ENCODE measurements at regions not wholly inside any gene's neighbourhood (a gene's known extent, or its start where the extent isn't known, plus 50 kb on each side); places are given as distances from the start of the nearest gene placed in this dataset.
"Not testable (repeated sequence)": the region's sequence is repeated elsewhere in the genome, so short reads cannot be mapped to it uniquely, and the experiment has no call there.

DNA sequence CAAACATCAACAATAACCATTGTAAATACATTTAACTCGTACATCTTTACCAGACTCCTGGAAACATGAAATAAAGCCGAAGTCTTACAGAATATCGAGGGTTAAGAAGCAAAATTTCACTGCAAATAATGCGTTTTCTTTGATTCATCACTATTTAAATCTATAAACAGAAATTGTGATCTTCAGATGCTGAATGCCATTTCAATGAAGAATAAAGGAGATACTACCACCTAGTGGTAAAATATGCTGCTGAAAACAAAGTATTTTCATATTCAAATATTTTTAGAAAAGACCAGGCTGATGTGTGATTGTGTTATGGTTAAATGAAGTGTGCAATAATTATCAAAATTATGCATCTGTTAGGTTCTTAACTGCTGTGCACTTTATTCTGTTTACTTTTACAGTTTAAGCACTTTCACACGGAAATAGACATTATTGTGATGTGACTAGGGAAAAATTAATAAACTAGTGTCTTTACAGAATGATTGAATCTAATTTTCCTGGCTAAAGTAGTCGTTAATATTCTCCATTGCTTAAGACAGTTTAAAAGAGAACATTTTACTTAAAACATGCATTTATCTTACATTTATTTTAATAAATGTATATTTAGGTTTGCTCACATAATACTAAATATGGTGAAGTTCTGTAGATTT, 1093.1 kb downstream of the MRPL39 start:
- intact Hi-C loops (cut with micrococcal nuclease) = no loop called here
- no peak overlapping the region for H3K4me3 Mint-ChIP-seq
- Histone ChIP-seq H3K27ac (ENCODE audit: low read depth, low read length) (no peak overlapping the region), H3K4me3 (ENCODE audit: low read length in 2 of 2) (no peak overlapping the region), H3K36me3 (ENCODE audit: insufficient read depth, low read length) (no peaks in the 10 kb centered on the region), H3K4me1 (ENCODE audit: insufficient read depth, low read length) (no peaks in the 10 kb centered on the region), H3K27me3 (ENCODE audit: insufficient read depth, low read length) (no peaks in the 10 kb centered on the region), H3K9me3 (ENCODE audit: control insufficient read depth in 1 of 2, low read length in 2 of 2) (no peaks in the 10 kb centered on the region)
- CTCF ChIA-PET (ENCODE audit: partially characterized antibody) = no interaction called here
- POLR2A ChIA-PET (ENCODE audit: partially characterized antibody) = no interaction called here
- no peaks in the 10 kb centered on the region for H3K36me3 Mint-ChIP-seq
- no peak for DNase-seq
- no peaks in the 10 kb centered on the region for H3K27me3 Mint-ChIP-seq
- no peak overlapping the region for H3K27ac Mint-ChIP-seq
- no peaks in the 10 kb centered on the region for H3K4me1 Mint-ChIP-seq
- peaks cover 0 to 2% (median 0%) of the 10 kb centered on the region in 8 donors for H3K9me3 Mint-ChIP-seq

DNA sequence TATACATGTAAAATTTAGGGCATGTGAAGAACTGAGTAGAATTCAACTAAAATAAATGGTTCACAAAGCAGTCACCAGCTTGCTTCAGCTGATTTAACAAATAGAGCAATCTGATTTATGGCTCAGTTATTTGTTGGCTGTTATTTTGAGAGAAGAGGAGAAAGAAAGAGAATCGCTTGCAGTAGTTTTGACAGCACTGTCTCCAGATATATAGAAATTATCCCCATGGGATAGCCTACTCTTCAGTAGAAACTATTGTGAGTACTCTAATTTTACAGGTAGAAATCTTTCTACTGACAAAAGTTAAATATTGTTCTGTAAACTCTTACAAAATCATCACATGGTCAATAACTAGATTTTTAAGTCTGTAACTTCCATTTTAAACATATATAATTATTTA, 1098.2 kb downstream of the MRPL39 start:
- intact Hi-C loops (cut with micrococcal nuclease) = no loop called here
- H3K4me1 Mint-ChIP-seq = no peaks in the 10 kb centered on the region
- no peaks in the 10 kb centered on the region for H3K27me3 ChIP-seq (ENCODE audit: insufficient read depth, low read length)
- no peaks in the 10 kb centered on the region for H3K27me3 Mint-ChIP-seq
- H3K36me3 Mint-ChIP-seq = no peaks in the 10 kb centered on the region
- H3K27ac ChIP-seq (ENCODE audit: low read depth, low read length) = no peak overlapping the region
- no peak overlapping the region for H3K4me3 ChIP-seq (ENCODE audit: low read length in 2 of 2)
- H3K4me3 Mint-ChIP-seq = no peak overlapping the region
- no peaks in the 10 kb centered on the region for H3K4me1 ChIP-seq (ENCODE audit: insufficient read depth, low read length)
- peaks cover 0 to 10% (median 4%) of the 10 kb centered on the region in 8 donors for H3K9me3 Mint-ChIP-seq
- no peak overlapping the region for H3K27ac Mint-ChIP-seq
- H3K9me3 ChIP-seq (ENCODE audit: control insufficient read depth in 1 of 2, low read length in 2 of 2) = no peaks in the 10 kb centered on the region
- no peak for DNase-seq
- ChIA-PET POLR2A (ENCODE audit: partially characterized antibody) (no interaction called here), CTCF (ENCODE audit: partially characterized antibody) (no interaction called here)
- no peaks in the 10 kb centered on the region for H3K36me3 ChIP-seq (ENCODE audit: insufficient read depth, low read length)

DNA sequence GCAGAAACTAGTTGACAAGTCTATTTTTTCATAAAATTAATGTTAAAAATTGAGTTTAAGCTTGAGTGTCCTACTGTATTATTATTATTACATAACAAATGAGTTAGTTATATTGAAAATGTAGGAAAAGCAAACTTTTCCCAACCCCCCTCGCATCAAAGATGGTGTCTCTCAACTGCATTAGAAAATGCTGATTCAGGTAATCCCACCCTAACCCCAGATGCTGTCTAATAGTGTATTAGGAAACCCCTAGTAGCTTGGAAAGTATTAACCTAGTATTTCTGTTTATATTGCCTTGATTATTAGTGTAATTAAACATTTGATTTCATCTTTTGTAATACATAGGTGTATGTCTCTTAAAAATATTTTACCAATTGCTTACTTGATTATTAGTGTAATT, 1120.3 kb downstream of the MRPL39 start:
- peaks cover 0 to 4% (median under 1%) of the 10 kb centered on the region in 8 donors for H3K9me3 Mint-ChIP-seq
- H3K4me3 Mint-ChIP-seq = no peak overlapping the region
- no peaks in the 10 kb centered on the region for H3K9me3 ChIP-seq (ENCODE audit: control insufficient read depth in 1 of 2, low read length in 2 of 2)
- no peak overlapping the region for H3K27ac ChIP-seq (ENCODE audit: low read depth, low read length)
- no peaks in the 10 kb centered on the region for H3K27me3 ChIP-seq (ENCODE audit: insufficient read depth, low read length)
- H3K36me3 ChIP-seq (ENCODE audit: insufficient read depth, low read length) = no peaks in the 10 kb centered on the region
- H3K36me3 Mint-ChIP-seq = no peaks in the 10 kb centered on the region
- H3K4me1 ChIP-seq (ENCODE audit: insufficient read depth, low read length) = no peaks in the 10 kb centered on the region
- no peaks in the 10 kb centered on the region for H3K27me3 Mint-ChIP-seq
- H3K27ac Mint-ChIP-seq = no peak overlapping the region
- POLR2A ChIA-PET (ENCODE audit: partially characterized antibody) = no interaction called here
- intact Hi-C loops (cut with micrococcal nuclease) = no loop called here
- CTCF ChIA-PET (ENCODE audit: partially characterized antibody) = no interaction called here
- H3K4me1 Mint-ChIP-seq = no peaks in the 10 kb centered on the region
- H3K4me3 ChIP-seq (ENCODE audit: low read length in 2 of 2) = no peak overlapping the region
- DNase-seq = no peak

DNA sequence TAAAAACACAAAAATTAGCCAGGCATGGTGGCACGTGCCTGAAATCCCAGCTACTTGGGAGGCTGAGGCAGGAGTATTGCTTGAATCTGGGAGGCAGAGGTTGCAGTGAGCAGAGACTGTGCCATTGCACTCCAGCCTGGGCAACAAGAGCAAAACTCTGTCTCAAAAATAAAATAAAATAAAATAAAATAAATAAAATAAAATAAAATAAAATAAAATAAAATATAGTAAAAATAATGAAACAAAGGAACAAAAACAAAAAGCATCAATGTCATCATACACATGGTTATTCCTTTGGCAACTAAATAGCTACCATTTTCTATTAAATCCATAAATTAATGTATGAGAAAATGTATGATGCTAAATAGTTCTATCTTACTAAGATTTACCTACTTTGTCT, 1123.9 kb downstream of the MRPL39 start:
- DNase-seq; H3K9me3 ChIP-seq (ENCODE audit: control insufficient read depth in 1 of 2, low read length in 2 of 2); intact Hi-C loops (cut with micrococcal nuclease); H3K4me1 Mint-ChIP-seq; H3K4me1 ChIP-seq (ENCODE audit: insufficient read depth, low read length); POLR2A ChIA-PET (ENCODE audit: partially characterized antibody); H3K27me3 Mint-ChIP-seq; H3K36me3 ChIP-seq (ENCODE audit: insufficient read depth, low read length); H3K27ac ChIP-seq (ENCODE audit: low read depth, low read length); H3K4me3 Mint-ChIP-seq; H3K27ac Mint-ChIP-seq; H3K36me3 Mint-ChIP-seq; H3K9me3 Mint-ChIP-seq; H3K27me3 ChIP-seq (ENCODE audit: insufficient read depth, low read length); CTCF ChIA-PET (ENCODE audit: partially characterized antibody); H3K4me3 ChIP-seq (ENCODE audit: low read length in 2 of 2): not testable (repeated sequence)

DNA sequence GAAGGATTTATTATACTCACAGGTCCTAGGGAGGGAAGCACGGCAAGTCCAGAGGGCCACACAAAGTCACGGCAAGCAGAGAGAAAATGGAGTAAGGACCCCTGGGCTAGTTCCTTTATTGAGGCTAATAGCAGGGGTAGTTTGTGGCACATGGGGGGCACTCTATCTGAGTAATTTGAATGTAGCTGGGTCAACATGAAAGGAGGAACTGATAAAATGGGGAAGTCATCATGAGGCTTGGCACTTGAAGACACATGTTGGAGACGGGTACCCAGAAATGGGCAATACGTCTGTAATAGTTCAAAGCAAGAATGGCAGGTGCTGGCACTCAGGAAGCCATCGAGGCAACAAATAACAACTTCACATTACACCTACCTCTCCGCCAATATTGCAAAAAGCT, 1136.4 kb downstream of the MRPL39 start:
- H3K9me3 Mint-ChIP-seq = peaks cover 0 to 13% (median 4%) of the 10 kb centered on the region in 8 donors
- no peak overlapping the region for H3K27ac ChIP-seq (ENCODE audit: low read depth, low read length)
- H3K4me3 ChIP-seq (ENCODE audit: low read length in 2 of 2) = no peak overlapping the region
- intact Hi-C loops (cut with micrococcal nuclease) = no loop called here
- H3K4me1 Mint-ChIP-seq = no peaks in the 10 kb centered on the region
- DNase-seq = no peak
- no peaks in the 10 kb centered on the region for H3K36me3 ChIP-seq (ENCODE audit: insufficient read depth, low read length)
- H3K36me3 Mint-ChIP-seq = no peaks in the 10 kb centered on the region
- ChIA-PET CTCF (ENCODE audit: partially characterized antibody) (no interaction called here), POLR2A (ENCODE audit: partially characterized antibody) (no interaction called here)
- no peaks in the 10 kb centered on the region for H3K9me3 ChIP-seq (ENCODE audit: control insufficient read depth in 1 of 2, low read length in 2 of 2)
- no peak overlapping the region for H3K27ac Mint-ChIP-seq
- no peaks in the 10 kb centered on the region for H3K27me3 ChIP-seq (ENCODE audit: insufficient read depth, low read length)
- no peak overlapping the region for H3K4me3 Mint-ChIP-seq
- H3K27me3 Mint-ChIP-seq = no peaks in the 10 kb centered on the region
- H3K4me1 ChIP-seq (ENCODE audit: insufficient read depth, low read length) = no peaks in the 10 kb centered on the region

DNA sequence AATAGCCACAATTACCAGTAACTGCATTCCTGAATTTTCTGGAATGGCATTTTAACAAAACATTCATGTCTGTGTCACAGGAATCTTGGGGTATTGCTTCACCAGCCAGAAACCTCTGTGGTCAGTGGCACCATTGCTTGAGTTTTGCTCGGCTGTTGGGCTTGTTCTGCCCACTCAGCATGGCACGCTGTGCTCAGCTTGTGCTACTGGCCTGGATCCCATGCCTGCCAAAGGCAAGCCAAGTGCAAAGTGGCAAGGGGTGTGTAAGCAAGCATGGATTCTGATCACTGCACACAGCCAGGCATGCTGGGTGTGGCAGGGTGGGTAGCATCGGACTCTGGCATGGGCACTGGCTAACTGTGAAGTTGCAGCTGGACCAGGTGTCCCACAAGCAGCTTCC, 1150.9 kb downstream of the MRPL39 start:
- H3K36me3 ChIP-seq (ENCODE audit: insufficient read depth, low read length) = no peaks in the 10 kb centered on the region
- no peak overlapping the region for H3K4me3 ChIP-seq (ENCODE audit: low read length in 2 of 2)
- no peaks in the 10 kb centered on the region for H3K36me3 Mint-ChIP-seq
- no peak overlapping the region for H3K27ac Mint-ChIP-seq
- no peak overlapping the region for H3K4me3 Mint-ChIP-seq
- ChIA-PET POLR2A (ENCODE audit: partially characterized antibody) (no interaction called here), CTCF (ENCODE audit: partially characterized antibody) (no interaction called here)
- no peaks in the 10 kb centered on the region for H3K27me3 Mint-ChIP-seq
- no peak for DNase-seq
- no peak overlapping the region for H3K27ac ChIP-seq (ENCODE audit: low read depth, low read length)
- no peaks in the 10 kb centered on the region for H3K9me3 Mint-ChIP-seq
- no peaks in the 10 kb centered on the region for H3K9me3 ChIP-seq (ENCODE audit: control insufficient read depth in 1 of 2, low read length in 2 of 2)
- no peaks in the 10 kb centered on the region for H3K4me1 ChIP-seq (ENCODE audit: insufficient read depth, low read length)
- H3K27me3 ChIP-seq (ENCODE audit: insufficient read depth, low read length) = no peaks in the 10 kb centered on the region
- no peaks in the 10 kb centered on the region for H3K4me1 Mint-ChIP-seq
- intact Hi-C loops (cut with micrococcal nuclease) = no loop called here

DNA sequence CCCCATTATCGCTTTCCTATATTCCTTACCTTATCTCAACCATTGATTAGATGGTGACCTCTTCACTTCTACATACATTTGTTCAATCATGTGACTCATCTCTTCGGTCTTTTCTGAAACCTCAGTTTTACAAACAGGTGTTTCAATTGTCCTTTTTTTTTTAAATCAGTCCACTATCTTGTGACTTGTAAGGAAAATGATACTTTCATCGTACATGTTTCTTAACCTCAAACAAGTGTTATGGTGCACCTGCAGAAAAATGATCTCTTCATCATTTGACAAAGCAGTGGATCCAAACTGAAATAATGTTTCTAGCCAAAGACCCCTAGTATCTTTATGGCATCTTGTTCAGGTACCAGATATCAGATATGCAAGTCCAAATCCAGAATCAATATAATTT, 1157.2 kb downstream of the MRPL39 start:
- Histone ChIP-seq H3K4me3 (ENCODE audit: low read length in 2 of 2) (no peak overlapping the region), H3K27me3 (ENCODE audit: insufficient read depth, low read length) (no peaks in the 10 kb centered on the region), H3K9me3 (ENCODE audit: control insufficient read depth in 1 of 2, low read length in 2 of 2) (no peaks in the 10 kb centered on the region), H3K4me1 (ENCODE audit: insufficient read depth, low read length) (no peaks in the 10 kb centered on the region), H3K27ac (ENCODE audit: low read depth, low read length) (no peak overlapping the region), H3K36me3 (ENCODE audit: insufficient read depth, low read length) (no peaks in the 10 kb centered on the region)
- H3K36me3 Mint-ChIP-seq = no peaks in the 10 kb centered on the region
- peaks cover 0 to 6% (median under 1%) of the 10 kb centered on the region in 8 donors for H3K9me3 Mint-ChIP-seq
- ChIA-PET CTCF (ENCODE audit: partially characterized antibody) (no interaction called here), POLR2A (ENCODE audit: partially characterized antibody) (no interaction called here)
- no peaks in the 10 kb centered on the region for H3K27me3 Mint-ChIP-seq
- DNase-seq = no peak
- H3K27ac Mint-ChIP-seq = no peak overlapping the region
- intact Hi-C loops (cut with micrococcal nuclease) = no loop called here
- no peak overlapping the region for H3K4me3 Mint-ChIP-seq
- H3K4me1 Mint-ChIP-seq = no peaks in the 10 kb centered on the region

DNA sequence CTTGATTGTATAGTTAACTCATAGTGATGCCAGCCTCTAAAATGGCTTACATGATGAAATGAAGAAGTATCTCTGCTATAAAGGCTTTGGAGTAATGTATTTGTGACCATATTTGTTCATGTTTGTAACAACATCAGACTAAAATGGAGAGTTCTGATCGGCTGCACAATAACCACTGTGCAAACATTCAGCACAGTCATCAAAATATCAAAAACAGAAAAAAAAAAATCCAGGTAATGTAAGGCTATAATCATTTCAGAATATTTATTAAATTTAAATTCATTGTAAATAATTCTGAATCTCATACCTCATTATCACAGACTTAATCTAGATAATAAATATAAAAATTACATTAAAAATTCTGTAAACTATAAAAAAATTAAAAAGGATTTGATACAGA, 1161.8 kb downstream of the MRPL39 start:
- Mint-ChIP-seq H3K27me3 (no peaks in the 10 kb centered on the region), H3K36me3 (no peaks in the 10 kb centered on the region), H3K4me1 (no peaks in the 10 kb centered on the region), H3K4me3 (no peak overlapping the region), H3K27ac (no peak overlapping the region), H3K9me3 (peaks cover 0 to 12% (median under 1%) of the 10 kb centered on the region in 8 donors)
- ChIA-PET POLR2A (ENCODE audit: partially characterized antibody) (no interaction called here), CTCF (ENCODE audit: partially characterized antibody) (no interaction called here)
- no peak for DNase-seq
- no peaks in the 10 kb centered on the region for H3K27me3 ChIP-seq (ENCODE audit: insufficient read depth, low read length)
- H3K4me3 ChIP-seq (ENCODE audit: low read length in 2 of 2) = no peak overlapping the region
- H3K27ac ChIP-seq (ENCODE audit: low read depth, low read length) = no peak overlapping the region
- H3K4me1 ChIP-seq (ENCODE audit: insufficient read depth, low read length) = no peaks in the 10 kb centered on the region
- intact Hi-C loops (cut with micrococcal nuclease) = no loop called here
- H3K36me3 ChIP-seq (ENCODE audit: insufficient read depth, low read length) = no peaks in the 10 kb centered on the region
- H3K9me3 ChIP-seq (ENCODE audit: control insufficient read depth in 1 of 2, low read length in 2 of 2) = no peaks in the 10 kb centered on the region

Measured in CD4-positive, alpha-beta memory T cell (primary cell).